GM13976 (cell line): ENCODE measurements at regions not wholly inside any gene's neighbourhood (a gene's known extent, or its start where the extent isn't known, plus 50 kb on each side); places are given as distances from the start of the nearest gene placed in this dataset.

ENCODE experiments used
- DNase-seq: peaks from one replicate; pipeline ENCODE4 v3.0.0; 2012; ENCODE audit warnings: low spot score
- in situ Hi-C: fragments of 300-500 bp; cut with MboI; formaldehyde crosslinking; loops from one replicate; pipeline ENCODE4 v1.12.0; 2022; ENCODE audit warnings: low sequenced_read_pairs, mixed read lengths, inconsistent platforms; ENCODE audit not compliant: unreplicated experiment
- TF ChIP-seq, protein P1 (sequence below): IDR thresholded peaks from 2 replicates; pipeline ENCODE4 v1.5.1; 2012; ENCODE audit warnings: borderline replicate concordance, mild to moderate bottlenecking; ENCODE audit not compliant: insufficient read depth; ENCODE audit errors: extremely low read depth, missing control alignments, control extremely low read depth

GRCh38 chr16:65223335-65223734 is 101.5 kb upstream of the CDH11 start:
- DNase-seq: no peak
- in situ Hi-C loops: no loop called here
- TF ChIP-seq, protein P1, sequence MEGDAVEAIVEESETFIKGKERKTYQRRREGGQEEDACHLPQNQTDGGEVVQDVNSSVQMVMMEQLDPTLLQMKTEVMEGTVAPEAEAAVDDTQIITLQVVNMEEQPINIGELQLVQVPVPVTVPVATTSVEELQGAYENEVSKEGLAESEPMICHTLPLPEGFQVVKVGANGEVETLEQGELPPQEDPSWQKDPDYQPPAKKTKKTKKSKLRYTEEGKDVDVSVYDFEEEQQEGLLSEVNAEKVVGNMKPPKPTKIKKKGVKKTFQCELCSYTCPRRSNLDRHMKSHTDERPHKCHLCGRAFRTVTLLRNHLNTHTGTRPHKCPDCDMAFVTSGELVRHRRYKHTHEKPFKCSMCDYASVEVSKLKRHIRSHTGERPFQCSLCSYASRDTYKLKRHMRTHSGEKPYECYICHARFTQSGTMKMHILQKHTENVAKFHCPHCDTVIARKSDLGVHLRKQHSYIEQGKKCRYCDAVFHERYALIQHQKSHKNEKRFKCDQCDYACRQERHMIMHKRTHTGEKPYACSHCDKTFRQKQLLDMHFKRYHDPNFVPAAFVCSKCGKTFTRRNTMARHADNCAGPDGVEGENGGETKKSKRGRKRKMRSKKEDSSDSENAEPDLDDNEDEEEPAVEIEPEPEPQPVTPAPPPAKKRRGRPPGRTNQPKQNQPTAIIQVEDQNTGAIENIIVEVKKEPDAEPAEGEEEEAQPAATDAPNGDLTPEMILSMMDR: no peak

- in situ Hi-C loops: no loop called here
- TF ChIP-seq, protein P1: no peak
- no peak for DNase-seq
Measured at GRCh38 chr16:65222536-65222935, 100.7 kb upstream of the CDH11 start.

GRCh38 chr16:65222049-65222448 is 100.2 kb upstream of the CDH11 start:
- no peak for DNase-seq
- in situ Hi-C loops: no loop called here
- TF ChIP-seq, protein P1: no peak

- in situ Hi-C loops: no loop called here
- DNase-seq: no peak
- TF ChIP-seq, protein P1: no peak
Measured at GRCh38 chr16:65219786-65220185, 97.9 kb upstream of the CDH11 start.

DNA sequence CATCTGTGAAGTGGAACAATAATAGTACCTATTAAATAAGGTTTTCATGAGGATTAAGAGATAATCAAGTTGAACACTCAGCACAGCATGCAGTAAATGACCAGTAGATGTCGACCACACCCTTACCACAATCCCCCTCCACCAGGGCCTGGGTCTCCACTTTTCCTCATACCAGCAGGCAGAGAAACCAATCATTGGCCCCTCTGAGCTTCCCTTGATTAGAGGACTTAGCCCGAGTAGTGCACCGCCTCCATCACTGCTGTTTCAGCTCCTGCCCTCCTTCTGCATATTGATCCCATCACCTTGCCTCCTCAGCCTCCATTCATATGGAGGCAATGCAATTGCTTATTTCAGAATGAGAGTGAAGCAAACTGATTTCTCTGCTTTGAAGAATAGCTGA is 96.5 kb upstream of the CDH11 start:
- TF ChIP-seq, protein P1: no peak
- no peak for DNase-seq
- in situ Hi-C loops: no loop called here

DNA sequence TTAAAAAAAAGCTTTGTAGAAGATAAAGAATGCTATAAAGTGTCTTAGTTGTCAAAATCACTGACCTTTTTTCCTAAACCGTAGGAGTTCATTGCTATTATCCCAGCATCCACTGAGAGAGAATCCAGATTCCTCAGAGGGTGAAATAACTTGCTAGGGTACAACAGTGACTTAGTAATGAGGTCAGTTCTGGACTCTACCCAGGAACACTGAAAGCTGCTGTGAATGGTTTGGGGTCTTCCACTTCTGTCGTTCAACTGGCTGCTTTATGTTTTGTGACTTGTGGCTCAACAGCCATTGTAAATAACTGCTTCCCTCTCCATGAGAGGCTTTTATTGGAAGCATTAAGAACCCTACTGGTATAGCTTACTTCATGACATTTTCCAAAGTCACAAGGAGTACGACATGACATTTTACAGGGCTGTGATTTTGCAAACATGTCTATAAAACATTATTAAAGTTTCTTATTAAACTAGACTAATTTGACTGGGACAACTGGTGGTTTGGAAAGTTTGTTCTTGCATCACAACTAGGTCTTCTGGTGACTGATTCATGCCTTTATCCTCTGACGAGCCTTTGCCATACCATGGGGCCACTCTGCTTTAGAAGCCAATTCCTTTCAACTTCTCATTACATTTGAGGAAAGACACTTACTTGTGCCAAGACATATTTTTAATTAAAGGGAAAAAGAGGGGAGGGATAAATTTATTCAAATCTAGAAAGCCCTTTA is 92.2 kb upstream of the CDH11 start:
- TF ChIP-seq, protein P1: no peak

More for the DNA sequence above, 92.2 kb upstream of the CDH11 start:
- no peak for DNase-seq
- in situ Hi-C loops: no loop called here
